Stimulated activated effector memory CD8-positive, alpha-beta T cell treated with anti-CD3 and anti-CD28 coated beads, Interleukin-12 subunit alpha, Interleukin-12 subunit beta, amount 100 ng/mL, for 72 hours (primary cell): ENCODE measurements at regions not wholly inside any gene's neighbourhood (a gene's known extent, or its start where the extent isn't known, plus 50 kb on each side); places are given as distances from the start of the nearest gene placed in this dataset.

Source experiments
- ATAC-seq: fragments of 150-1000 bp; cut with Tn5 transposase; 2 replicates; pipeline ENCODE4 v1.10.0; 2021
- DNase-seq, 2 donors: peaks; one replicate each; pipeline ENCODE4 v3.0.0; 2021 to 2022; ENCODE audit warnings: low spot score in 2 of 2
- H3K27ac Mint-ChIP-seq: one replicate; pipeline ENCODE4 v1.8.0; 2022; ENCODE audit warnings: mild to moderate bottlenecking, mixed read lengths
- H3K36me3 Mint-ChIP-seq: one replicate; pipeline ENCODE4 v1.8.0; 2022; ENCODE audit warnings: mild to moderate bottlenecking, mixed read lengths
- H3K4me1 Mint-ChIP-seq: one replicate; pipeline ENCODE4 v1.8.0; 2022; ENCODE audit warnings: mixed read lengths
- H3K4me3 Mint-ChIP-seq: one replicate; pipeline ENCODE4 v1.8.0; 2022; ENCODE audit warnings: mild to moderate bottlenecking, mixed read lengths
- H3K9me3 Mint-ChIP-seq: one replicate; pipeline ENCODE4 v1.8.0; 2022; ENCODE audit warnings: mixed read lengths

GRCh38 chrX:98516120-98516519 lies 1632.4 kb downstream of the RPA4 start:
- H3K27ac Mint-ChIP-seq: no peak overlapping the region
- no peaks in the 10 kb centered on the region for H3K4me1 Mint-ChIP-seq
- H3K36me3 Mint-ChIP-seq: no peaks in the 10 kb centered on the region
- peaks cover 3% of the 10 kb centered on the region for H3K9me3 Mint-ChIP-seq
- no peak for ATAC-seq
- no peak overlapping the region for H3K4me3 Mint-ChIP-seq
- no peak for DNase-seq

GRCh38 chrX:98523026-98523425 lies 1639.3 kb downstream of the RPA4 start:
- Mint-ChIP-seq H3K36me3 (no peaks in the 10 kb centered on the region), H3K27ac (no peak overlapping the region), H3K4me1 (no peaks in the 10 kb centered on the region), H3K9me3 (no peaks in the 10 kb centered on the region), H3K4me3 (no peak overlapping the region)
- no peak for DNase-seq
- no peak for ATAC-seq

GRCh38 chrX:98523521-98523920 lies 1639.8 kb downstream of the RPA4 start:
- H3K4me1 Mint-ChIP-seq: no peaks in the 10 kb centered on the region
- no peak for DNase-seq
- no peak for ATAC-seq
- H3K27ac Mint-ChIP-seq: no peak overlapping the region
- H3K9me3 Mint-ChIP-seq: no peaks in the 10 kb centered on the region
- no peaks in the 10 kb centered on the region for H3K36me3 Mint-ChIP-seq
- no peak overlapping the region for H3K4me3 Mint-ChIP-seq

GRCh38 chrX:98548519-98548918 lies 1664.8 kb downstream of the RPA4 start:
- Mint-ChIP-seq H3K4me3 (no peak overlapping the region), H3K36me3 (no peaks in the 10 kb centered on the region), H3K27ac (no peak overlapping the region), H3K9me3 (no peaks in the 10 kb centered on the region), H3K4me1 (no peaks in the 10 kb centered on the region)
- ATAC-seq: no peak
- DNase-seq: no peak

GRCh38 chrX:98568795-98569194 lies 1685.1 kb downstream of the RPA4 start:
- no peaks in the 10 kb centered on the region for H3K36me3 Mint-ChIP-seq
- H3K4me1 Mint-ChIP-seq: no peaks in the 10 kb centered on the region
- H3K9me3 Mint-ChIP-seq: peaks cover 2% of the 10 kb centered on the region
- DNase-seq (no peak), ATAC-seq (no peak)
- no peak overlapping the region for H3K27ac Mint-ChIP-seq
- H3K4me3 Mint-ChIP-seq: no peak overlapping the region

- no peaks in the 10 kb centered on the region for H3K36me3 Mint-ChIP-seq
- H3K27ac Mint-ChIP-seq: no peak overlapping the region
- DNase-seq (no peak), ATAC-seq (no peak)
- no peaks in the 10 kb centered on the region for H3K4me1 Mint-ChIP-seq
- H3K9me3 Mint-ChIP-seq: peaks cover 3% of the 10 kb centered on the region
- H3K4me3 Mint-ChIP-seq: no peak overlapping the region
Observed at GRCh38 chrX:98605941-98606340, 1722.2 kb downstream of the RPA4 start.

GRCh38 chrX:98607739-98608138 lies 1724.0 kb downstream of the RPA4 start:
- Mint-ChIP-seq H3K4me1 (no peaks in the 10 kb centered on the region), H3K36me3 (no peaks in the 10 kb centered on the region), H3K9me3 (peaks cover 1% of the 10 kb centered on the region), H3K4me3 (no peak overlapping the region), H3K27ac (no peak overlapping the region)
- no peak for ATAC-seq
- no peak for DNase-seq

GRCh38 chrX:98627645-98628044 lies 1743.9 kb downstream of the RPA4 start:
- Mint-ChIP-seq H3K9me3 (peaks cover 3% of the 10 kb centered on the region), H3K4me3 (no peak overlapping the region), H3K36me3 (no peaks in the 10 kb centered on the region), H3K27ac (no peak overlapping the region), H3K4me1 (no peaks in the 10 kb centered on the region)
- DNase-seq (no peak), ATAC-seq (no peak)

GRCh38 chrX:98637451-98637850 lies 1753.7 kb downstream of the RPA4 start:
- Mint-ChIP-seq H3K36me3 (no peaks in the 10 kb centered on the region), H3K9me3 (peaks cover 4% of the 10 kb centered on the region), H3K4me3 (no peak overlapping the region), H3K4me1 (no peaks in the 10 kb centered on the region), H3K27ac (no peak overlapping the region)
- DNase-seq: no peak
- ATAC-seq: no peak

- DNase-seq (no peak), ATAC-seq (no peak)
- no peak overlapping the region for H3K4me3 Mint-ChIP-seq
- H3K36me3 Mint-ChIP-seq: no peaks in the 10 kb centered on the region
- no peaks in the 10 kb centered on the region for H3K4me1 Mint-ChIP-seq
- no peak overlapping the region for H3K27ac Mint-ChIP-seq
- no peaks in the 10 kb centered on the region for H3K9me3 Mint-ChIP-seq
Observed at GRCh38 chrX:98646351-98646750, 1762.6 kb downstream of the RPA4 start.

GRCh38 chrX:98654565-98654964 lies 1755.5 kb downstream of the PCDH19 start:
- ATAC-seq (no peak), DNase-seq (no peak)
- Mint-ChIP-seq H3K36me3 (no peaks in the 10 kb centered on the region), H3K9me3 (peaks cover 5% of the 10 kb centered on the region), H3K4me3 (no peak overlapping the region), H3K27ac (no peak overlapping the region), H3K4me1 (no peaks in the 10 kb centered on the region)
